ENCODE measurements at regions not wholly inside any gene's neighbourhood (a gene's known extent, or its start where the extent isn't known, plus 50 kb on each side); places are given as distances from the start of the nearest gene placed in this dataset.

- TF ChIP-seq CTCF (IDR thresholded peaks at IDR 0.05) (no peak), POLR2A (IDR thresholded peaks at IDR 0.05) (no peak)
These were observed 718.2 kb upstream of the SOX11 start for GRCh38 chr2:4973973-4974372.

Measured in thyroid gland (tissue), 4 donors.